Kidney (tissue), 13 donors: ENCODE measurements at regions not wholly inside any gene's neighbourhood (a gene's known extent, or its start where the extent isn't known, plus 50 kb on each side); places are given as distances from the start of the nearest gene placed in this dataset.

ENCODE experiments used
- DNase-seq, 5 donors: peaks; one replicate each; pipeline ENCODE4 v3.0.0-alpha.2; 2013 to 2020
- FAIRE-seq: peaks from 2 replicates; lab custom pipeline; 2012; peaks lifted over from hg19 to GRCh38; lab: Jason Lieb, UNC
- H3K27ac ChIP-seq, 2 donors: one replicate each; pipeline ENCODE4 v1.7.0; 2013; ENCODE audit warnings: low read depth in 2 of 2, low read length in 2 of 2, inconsistent platforms in 1 of 2
- H3K27me3 ChIP-seq: one replicate; pipeline ENCODE4 v1.7.1; 2013; ENCODE audit warnings: low read length, inconsistent platforms; ENCODE audit not compliant: control insufficient read depth, insufficient read depth
- H3K36me3 ChIP-seq, 3 donors: one replicate each; pipeline versions ENCODE4 v1.7.0 to v1.7.1; 2013; ENCODE audit warnings: low read length in 3 of 3, control low read depth in 1 of 3, inconsistent platforms in 1 of 3; ENCODE audit not compliant: insufficient read depth in 3 of 3, control insufficient read depth in 2 of 3
- H3K4me1 ChIP-seq, 3 donors: one replicate each; pipeline versions ENCODE4 v1.7.0 to v1.7.1; 2013; ENCODE audit warnings: low read length in 3 of 3, inconsistent platforms in 1 of 3, low read depth in 1 of 3; ENCODE audit not compliant: control insufficient read depth in 2 of 3, insufficient read depth in 2 of 3
- H3K4me3 ChIP-seq, 3 donors: one replicate each; pipeline versions ENCODE4 v1.7.0 to v1.8.1; 2013; ENCODE audit warnings: low read length in 3 of 3, control low read depth in 1 of 3, inconsistent platforms in 1 of 3
- H3K9ac ChIP-seq, 3 donors: one replicate each; pipeline versions ENCODE4 v1.7.0 to v1.7.1; 2013; ENCODE audit warnings: low read length in 3 of 3, control low read depth in 1 of 3, inconsistent platforms in 1 of 3
- H3K9me3 ChIP-seq, 3 donors: one replicate each; pipeline versions ENCODE4 v1.7.0 to v1.7.1; 2013; ENCODE audit warnings: low read length in 3 of 3, control low read depth in 1 of 3, inconsistent platforms in 1 of 3; ENCODE audit not compliant: control insufficient read depth in 2 of 3, insufficient read depth in 1 of 3
- intact Hi-C: fragments of 100-400 bp; cut with DNase I; formaldehyde crosslinking; loops from one replicate; pipeline ENCODE4 v1.11.1; 2022
- TF ChIP-seq, protein P1 (sequence below): IDR thresholded peaks from 3 replicates; pipeline ENCODE4 v1.5.1; 2012; ENCODE audit warnings: mild to moderate bottlenecking, moderate library complexity, borderline replicate concordance; ENCODE audit not compliant: insufficient read depth; ENCODE audit errors: extremely low read depth
- donor health status: control.
- donor health status: control.
- donor health status: control.
- donor health status: control.
- donor health status: control.
- donor health status: DM: yes; HTN: yes; CAD: no.
- donor health status: Normal renal cell carcinoma (clear cell type).

DNA sequence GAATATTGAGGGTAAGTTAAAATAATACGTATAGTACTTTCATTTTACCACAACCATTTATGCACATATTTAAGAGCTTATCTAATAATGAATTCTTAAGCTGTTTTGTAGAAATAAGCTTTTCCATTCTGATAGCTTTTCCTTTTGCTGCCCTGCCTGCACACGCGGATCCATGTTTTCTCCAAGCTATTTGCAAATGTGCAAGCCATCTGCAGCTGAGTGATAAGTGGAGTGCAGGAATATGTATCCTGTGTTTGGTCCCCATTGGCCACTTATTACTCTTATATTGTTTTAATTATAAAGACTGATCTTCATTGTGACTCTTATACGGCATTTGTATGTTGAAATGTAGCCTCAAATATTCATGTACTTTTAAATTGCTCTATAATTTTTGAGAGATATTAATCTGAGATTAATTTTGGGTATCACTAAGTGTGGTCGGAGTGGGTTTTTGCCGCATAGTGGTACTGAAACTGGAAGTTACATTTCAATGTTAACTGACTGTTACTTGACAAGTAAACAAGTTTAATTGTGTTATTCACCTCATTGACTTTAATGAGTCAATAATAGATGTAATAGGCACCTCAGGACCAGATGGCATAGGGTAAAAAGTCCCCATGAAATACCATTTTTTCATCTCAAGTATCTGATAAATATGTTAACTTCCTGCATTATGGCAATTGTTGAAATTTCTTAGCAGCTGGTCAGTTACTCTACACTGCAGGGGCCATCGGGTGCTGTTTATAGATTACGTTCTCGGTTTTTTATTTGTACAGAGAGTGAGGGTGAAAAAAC lies 1567.4 kb downstream of the EFNB2 start:
- Histone ChIP-seq H3K9me3 (no peaks in the 10 kb centered on the region), H3K27ac (no peak overlapping the region), H3K27me3 (no peaks in the 10 kb centered on the region), H3K4me1 (no peaks in the 10 kb centered on the region), H3K9ac (no peak overlapping the region), H3K36me3 (no peaks in the 10 kb centered on the region), H3K4me3 (no peak overlapping the region)
- no peak for DNase-seq
- FAIRE-seq, result no peak
- TF ChIP-seq, protein P1, sequence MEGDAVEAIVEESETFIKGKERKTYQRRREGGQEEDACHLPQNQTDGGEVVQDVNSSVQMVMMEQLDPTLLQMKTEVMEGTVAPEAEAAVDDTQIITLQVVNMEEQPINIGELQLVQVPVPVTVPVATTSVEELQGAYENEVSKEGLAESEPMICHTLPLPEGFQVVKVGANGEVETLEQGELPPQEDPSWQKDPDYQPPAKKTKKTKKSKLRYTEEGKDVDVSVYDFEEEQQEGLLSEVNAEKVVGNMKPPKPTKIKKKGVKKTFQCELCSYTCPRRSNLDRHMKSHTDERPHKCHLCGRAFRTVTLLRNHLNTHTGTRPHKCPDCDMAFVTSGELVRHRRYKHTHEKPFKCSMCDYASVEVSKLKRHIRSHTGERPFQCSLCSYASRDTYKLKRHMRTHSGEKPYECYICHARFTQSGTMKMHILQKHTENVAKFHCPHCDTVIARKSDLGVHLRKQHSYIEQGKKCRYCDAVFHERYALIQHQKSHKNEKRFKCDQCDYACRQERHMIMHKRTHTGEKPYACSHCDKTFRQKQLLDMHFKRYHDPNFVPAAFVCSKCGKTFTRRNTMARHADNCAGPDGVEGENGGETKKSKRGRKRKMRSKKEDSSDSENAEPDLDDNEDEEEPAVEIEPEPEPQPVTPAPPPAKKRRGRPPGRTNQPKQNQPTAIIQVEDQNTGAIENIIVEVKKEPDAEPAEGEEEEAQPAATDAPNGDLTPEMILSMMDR, result no peak
- intact Hi-C loops, result no loop called here

DNA sequence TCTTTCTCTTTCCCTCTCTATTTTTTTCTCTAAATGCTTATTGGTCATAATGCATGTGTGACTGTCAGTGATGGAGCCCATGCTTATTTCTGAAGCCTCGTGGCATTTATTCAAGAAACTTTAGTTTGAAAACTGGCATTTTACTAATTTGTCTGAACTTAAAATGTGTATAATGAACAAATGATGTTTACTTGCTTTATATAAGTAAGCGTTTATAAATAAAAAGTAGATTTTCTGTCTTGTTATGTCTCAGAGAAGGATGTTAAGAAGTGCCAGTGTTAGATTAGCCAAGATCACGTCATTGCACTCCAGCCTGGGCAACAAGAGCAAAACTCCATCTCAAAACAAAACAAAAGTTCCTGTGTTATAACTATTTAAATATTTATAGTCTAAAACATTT lies 1568.1 kb downstream of the EFNB2 start:
- DNase-seq (no peak), FAIRE-seq (no peak)
- no peak overlapping the region for H3K4me3 ChIP-seq
- H3K9me3 ChIP-seq, result no peaks in the 10 kb centered on the region
- H3K4me1 ChIP-seq, result no peaks in the 10 kb centered on the region
- no peaks in the 10 kb centered on the region for H3K27me3 ChIP-seq
- TF ChIP-seq, protein P1, result no peak
- H3K36me3 ChIP-seq, result no peaks in the 10 kb centered on the region
- no peak overlapping the region for H3K9ac ChIP-seq
- intact Hi-C loops, result no loop called here
- H3K27ac ChIP-seq, result no peak overlapping the region

DNA sequence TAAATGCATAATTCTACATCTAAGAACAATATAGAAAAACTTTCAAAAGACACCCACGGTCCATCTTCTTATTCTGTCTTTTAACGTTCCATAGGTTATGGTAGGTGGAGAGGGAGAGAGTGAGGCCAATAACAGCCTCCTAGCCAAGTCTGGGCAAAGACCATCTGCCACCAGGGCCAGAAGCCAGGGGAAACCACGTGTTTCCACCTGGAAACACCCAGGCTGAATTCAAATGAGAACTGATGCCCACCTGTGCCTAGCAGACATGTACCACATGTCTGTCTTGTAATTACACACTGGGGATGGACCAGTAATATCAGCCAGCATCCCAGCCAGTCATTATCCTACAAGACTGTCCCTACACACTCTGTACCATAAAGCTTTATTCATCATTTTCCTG lies 1573.1 kb downstream of the EFNB2 start:
- Histone ChIP-seq H3K27ac (no peak overlapping the region), H3K4me1 (no peaks in the 10 kb centered on the region), H3K27me3 (no peaks in the 10 kb centered on the region), H3K36me3 (no peaks in the 10 kb centered on the region), H3K9me3 (no peaks in the 10 kb centered on the region), H3K4me3 (no peak overlapping the region), H3K9ac (no peak overlapping the region)
- intact Hi-C loops, result no loop called here
- FAIRE-seq (no peak), DNase-seq (no peak)
- TF ChIP-seq, protein P1, result no peak
